IMR-90 (cell line): ENCODE measurements at regions not wholly inside any gene's neighbourhood (a gene's known extent, or its start where the extent isn't known, plus 50 kb on each side); places are given as distances from the start of the nearest gene placed in this dataset.

Experiments
- ATAC-seq: fragments of 200-7000 bp; cut with Tn5 transposase; 2 replicates; pipeline ENCODE4 v1.9.1; 2020; ENCODE audit warnings: low read depth, mild to moderate bottlenecking, moderate library complexity
- BruUV-seq: library from RNA; stranded (reverse); fragments of 400-500 nt; replicated peaks from 2 replicates; lab custom pipeline; 2021; lab: Mats Ljungman, UMichigan
- CTCF ChIA-PET: fragments of 300-600 bp; formaldehyde crosslinking; extraction: SDS; loops from one replicate; lab custom pipeline; 2021; ENCODE audit warnings: antibody characterized with exemption; lab: Yijun Ruan, JAX
- POLR2A ChIA-PET: fragments of 300-600 bp; sonication (Branson Sonifier 250); formaldehyde crosslinking; loops from one replicate; lab custom pipeline; 2022; ENCODE audit warnings: antibody characterized with exemption; ENCODE audit not compliant: unreplicated experiment; lab: Charles Lee
- DNase-seq: peaks from one replicate; pipeline ENCODE4 v3.0.0; 2013
- H2AFZ ChIP-seq: replicated peaks from 2 replicates; pipeline ENCODE3; 2013; ENCODE audit warnings: low read length, mild to moderate bottlenecking; ENCODE audit not compliant: poor library complexity
- H2AK5ac ChIP-seq: 2 replicates; pipeline ENCODE4 v1.6.1; 2013; ENCODE audit warnings: low read depth, low read length, inconsistent platforms
- H2AK9ac ChIP-seq: replicated peaks from 2 replicates; pipeline ENCODE3; 2013; ENCODE audit warnings: mild to moderate bottlenecking, low read depth, low read length, moderate library complexity; ENCODE audit not compliant: poor library complexity
- H2BK120ac ChIP-seq: 2 replicates; pipeline ENCODE4 v1.6.1; 2013; ENCODE audit warnings: low read depth, low read length, inconsistent platforms
- H2BK15ac ChIP-seq: 3 replicates; pipeline ENCODE4 v1.6.1; 2013; ENCODE audit warnings: low read depth, low read length, inconsistent platforms
- H2BK20ac ChIP-seq: 2 replicates; pipeline ENCODE4 v1.6.1; 2013; ENCODE audit warnings: low read depth, mild to moderate bottlenecking, inconsistent platforms, low read length, moderate library complexity
- H2BK5ac ChIP-seq: 2 replicates; pipeline ENCODE4 v1.6.1; 2013; ENCODE audit warnings: mild to moderate bottlenecking, low read depth, low read length, inconsistent platforms; ENCODE audit not compliant: poor library complexity, severe bottlenecking
- H3K14ac ChIP-seq: replicated peaks from 2 replicates; pipeline ENCODE4 v1.6.1; 2013; ENCODE audit warnings: low read depth, low read length, inconsistent platforms
- H3K18ac ChIP-seq: 2 replicates; pipeline ENCODE4 v1.6.1; 2013; ENCODE audit warnings: low read depth, low read length, control low read depth
- H3K23ac ChIP-seq: 2 replicates; pipeline ENCODE4 v1.6.1; 2013; ENCODE audit warnings: low read depth, low read length, inconsistent platforms
- H3K27ac ChIP-seq: 2 replicates; pipeline ENCODE4 v1.5.1; 2013; ENCODE audit warnings: mild to moderate bottlenecking, control low read depth, low read length; ENCODE audit not compliant: insufficient read depth
- H3K27me3 ChIP-seq: 2 replicates; pipeline ENCODE4 v1.6.1; 2013; ENCODE audit warnings: low read length; ENCODE audit not compliant: control insufficient read depth, insufficient read depth
- H3K36me3 ChIP-seq: 2 replicates; pipeline ENCODE4 v1.6.1; 2013; ENCODE audit warnings: low read length, mixed read lengths; ENCODE audit not compliant: control insufficient read depth, insufficient read depth
- H3K4ac ChIP-seq: 2 replicates; pipeline ENCODE4 v1.6.1; 2013; ENCODE audit warnings: low read depth, low read length, inconsistent platforms
- H3K4me1 ChIP-seq: 2 replicates; pipeline ENCODE4 v1.6.1; 2013; ENCODE audit warnings: low read length, mixed read lengths; ENCODE audit not compliant: control insufficient read depth, insufficient read depth
- H3K4me2 ChIP-seq: 2 replicates; pipeline ENCODE4 v1.6.1; 2013; ENCODE audit warnings: low read depth, mild to moderate bottlenecking, control low read depth, low read length, moderate library complexity
- H3K4me3 ChIP-seq: 2 replicates; pipeline ENCODE4 v1.5.1; 2013; ENCODE audit warnings: low read depth, mild to moderate bottlenecking, control low read depth, low read length, moderate library complexity; ENCODE audit not compliant: insufficient read depth
- H3K56ac ChIP-seq: 2 replicates; pipeline ENCODE4 v1.6.1; 2013; ENCODE audit warnings: low read length, inconsistent platforms; ENCODE audit not compliant: insufficient read depth; ENCODE audit errors: extremely low read depth
- H3K79me1 ChIP-seq, 2 experiments: 2 replicates each; pipeline ENCODE4 v1.6.1; 2013; ENCODE audit warnings: low read length in 2 of 2, inconsistent platforms in 1 of 2, low read depth in 1 of 2
- H3K9ac ChIP-seq: 2 replicates; pipeline ENCODE4 v1.6.1; 2013; ENCODE audit warnings: low read depth, low read length, control low read depth
- H3K9me1 ChIP-seq: 2 replicates; pipeline ENCODE4 v1.6.1; 2013; ENCODE audit warnings: low read length, inconsistent platforms; ENCODE audit not compliant: insufficient read depth
- H3K9me3 ChIP-seq: 2 replicates; pipeline ENCODE4 v1.6.1; 2013; ENCODE audit warnings: low read length; ENCODE audit not compliant: control insufficient read depth, insufficient read depth
- H4K20me1 ChIP-seq: 2 replicates; pipeline ENCODE4 v1.6.1; 2013; ENCODE audit warnings: low read length, inconsistent platforms; ENCODE audit not compliant: insufficient read depth
- H4K5ac ChIP-seq: 2 replicates; pipeline ENCODE4 v1.6.1; 2013; ENCODE audit warnings: mild to moderate bottlenecking, low read depth, low read length, control low read depth
- H4K8ac ChIP-seq, 2 experiments: 2 replicates each; pipeline ENCODE4 v1.6.1; 2013; ENCODE audit warnings: low read depth in 2 of 2, low read length in 2 of 2, control low read depth in 1 of 2, inconsistent platforms in 1 of 2
- H4K91ac ChIP-seq: 2 replicates; pipeline ENCODE4 v1.6.1; 2013; ENCODE audit warnings: low read depth, low read length, inconsistent platforms; ENCODE audit not compliant: insufficient read depth
- CHD1 ChIP-seq: IDR thresholded peaks from 2 replicates; pipeline ENCODE4 v1.6.1; 2012; ENCODE audit warnings: low read depth, low read length, improper control_type of control experiment
- MAFK ChIP-seq: IDR thresholded peaks from 2 replicates; pipeline ENCODE4 v1.6.1; 2012; ENCODE audit warnings: low read depth, low read length, improper control_type of control experiment
- MAZ ChIP-seq: IDR thresholded peaks from 2 replicates; pipeline ENCODE4 v1.6.1; 2012; ENCODE audit warnings: low read depth, mild to moderate bottlenecking, low read length, improper control_type of control experiment, moderate library complexity, borderline replicate concordance
- RFX5 ChIP-seq: IDR thresholded peaks from 2 replicates; pipeline ENCODE4 v1.8.0; 2012; ENCODE audit warnings: low read depth, mild to moderate bottlenecking, low read length, moderate library complexity
- dilution Hi-C: fragments of 300-500 bp; cut with HindIII; formaldehyde crosslinking; loops from one replicate; pipeline ENCODE4 v1.14.3; 2018; ENCODE audit warnings: low sequenced_read_pairs; ENCODE audit not compliant: unreplicated experiment
- in situ Hi-C: fragments of 300-500 bp; cut with MboI; formaldehyde crosslinking; loops from 3 replicates; pipeline ENCODE4 v1.14.3; 2019; ENCODE audit warnings: low sequenced_read_pairs, inconsistent platforms, mixed read lengths
- intact Hi-C: fragments of 100-400 bp; cut with micrococcal nuclease; formaldehyde crosslinking; loops from 2 replicates; pipeline ENCODE4 v1.10.0; 2022

- no peak overlapping the region for H2AK5ac ChIP-seq
- no peak overlapping the region for H4K8ac ChIP-seq
- no peak overlapping the region for H4K91ac ChIP-seq
- no peaks in the 10 kb centered on the region for H3K27me3 ChIP-seq
- no peak overlapping the region for H3K4me3 ChIP-seq
- no peak overlapping the region for H3K14ac ChIP-seq
- no peak overlapping the region for H2AK9ac ChIP-seq
- ATAC-seq (no peak), DNase-seq (no peak)
- no peak overlapping the region for H3K56ac ChIP-seq
- no peak overlapping the region for H3K4ac ChIP-seq
- no peak overlapping the region for H3K27ac ChIP-seq
- H3K23ac ChIP-seq: no peak overlapping the region
- no peak overlapping the region for H3K4me2 ChIP-seq
- intact Hi-C loops: no loop called here
- no TSS peak for BruUV-seq
- H2AFZ ChIP-seq: no peak overlapping the region
- H3K18ac ChIP-seq: no peak overlapping the region
- no peak overlapping the region for H3K9ac ChIP-seq
- no peak overlapping the region for H2BK15ac ChIP-seq
- H3K9me3 ChIP-seq: no peaks in the 10 kb centered on the region
- TF ChIP-seq MAFK (no peak), MAZ (no peak), CHD1 (no peak), RFX5 (no peak)
- dilution Hi-C loops: no loop called here
- H3K79me1 ChIP-seq: no peaks in the 10 kb centered on the region
- H3K9me1 ChIP-seq: no peaks in the 10 kb centered on the region
- in situ Hi-C loops: no loop called here
- no peak overlapping the region for H4K5ac ChIP-seq
- ChIA-PET POLR2A (no interaction called here), CTCF (no interaction called here)
- no peak overlapping the region for H2BK20ac ChIP-seq
- no peaks in the 10 kb centered on the region for H3K4me1 ChIP-seq
- H4K20me1 ChIP-seq: no peaks in the 10 kb centered on the region
- H2BK120ac ChIP-seq: no peak overlapping the region
- no peaks in the 10 kb centered on the region for H3K36me3 ChIP-seq
- no peak overlapping the region for H2BK5ac ChIP-seq
Observed at GRCh38 chr18:34038086-34038485, 186.6 kb downstream of the NOL4 start.
